ENCODE measurements at regions not wholly inside any gene's neighbourhood (a gene's known extent, or its start where the extent isn't known, plus 50 kb on each side); places are given as distances from the start of the nearest gene placed in this dataset.

DNA sequence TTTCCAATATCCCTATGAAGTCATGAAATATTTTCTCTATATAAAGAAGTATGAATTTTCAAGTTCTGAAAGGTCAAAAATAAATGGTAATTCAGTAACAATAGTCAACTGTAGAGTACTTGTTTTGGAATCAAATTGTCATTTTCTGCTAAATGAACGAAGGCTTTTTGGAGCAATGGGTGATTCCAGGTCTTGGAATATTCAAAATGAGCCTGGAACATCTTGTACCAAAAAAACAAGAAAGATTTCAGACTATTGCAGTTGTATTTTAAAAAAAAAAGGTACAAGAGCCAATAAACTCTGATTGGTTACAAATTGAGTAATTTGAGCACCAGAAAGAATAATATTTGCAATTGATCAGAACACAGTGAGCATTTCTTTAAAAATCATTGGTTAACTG, 730.1 kb downstream of the DTWD2 start:
- TF ChIP-seq, protein P1, sequence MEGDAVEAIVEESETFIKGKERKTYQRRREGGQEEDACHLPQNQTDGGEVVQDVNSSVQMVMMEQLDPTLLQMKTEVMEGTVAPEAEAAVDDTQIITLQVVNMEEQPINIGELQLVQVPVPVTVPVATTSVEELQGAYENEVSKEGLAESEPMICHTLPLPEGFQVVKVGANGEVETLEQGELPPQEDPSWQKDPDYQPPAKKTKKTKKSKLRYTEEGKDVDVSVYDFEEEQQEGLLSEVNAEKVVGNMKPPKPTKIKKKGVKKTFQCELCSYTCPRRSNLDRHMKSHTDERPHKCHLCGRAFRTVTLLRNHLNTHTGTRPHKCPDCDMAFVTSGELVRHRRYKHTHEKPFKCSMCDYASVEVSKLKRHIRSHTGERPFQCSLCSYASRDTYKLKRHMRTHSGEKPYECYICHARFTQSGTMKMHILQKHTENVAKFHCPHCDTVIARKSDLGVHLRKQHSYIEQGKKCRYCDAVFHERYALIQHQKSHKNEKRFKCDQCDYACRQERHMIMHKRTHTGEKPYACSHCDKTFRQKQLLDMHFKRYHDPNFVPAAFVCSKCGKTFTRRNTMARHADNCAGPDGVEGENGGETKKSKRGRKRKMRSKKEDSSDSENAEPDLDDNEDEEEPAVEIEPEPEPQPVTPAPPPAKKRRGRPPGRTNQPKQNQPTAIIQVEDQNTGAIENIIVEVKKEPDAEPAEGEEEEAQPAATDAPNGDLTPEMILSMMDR (IDR thresholded peaks at IDR 0.05 in 8 of 11, conservative IDR thresholded peaks at IDR 0.05 in 3 of 11), result no peak
- no peak for TF ChIP-seq POLR2A (IDR thresholded peaks at IDR 0.05)

Measured in spleen (tissue), 7 donors.